NCI-H82 (cell line): ENCODE measurements at regions not wholly inside any gene's neighbourhood (a gene's known extent, or its start where the extent isn't known, plus 50 kb on each side); places are given as distances from the start of the nearest gene placed in this dataset.

Experiments used
- DNase-seq: peaks from one replicate; lab custom pipeline; 2025; lab: John Stamatoyannopoulos, UW

DNA sequence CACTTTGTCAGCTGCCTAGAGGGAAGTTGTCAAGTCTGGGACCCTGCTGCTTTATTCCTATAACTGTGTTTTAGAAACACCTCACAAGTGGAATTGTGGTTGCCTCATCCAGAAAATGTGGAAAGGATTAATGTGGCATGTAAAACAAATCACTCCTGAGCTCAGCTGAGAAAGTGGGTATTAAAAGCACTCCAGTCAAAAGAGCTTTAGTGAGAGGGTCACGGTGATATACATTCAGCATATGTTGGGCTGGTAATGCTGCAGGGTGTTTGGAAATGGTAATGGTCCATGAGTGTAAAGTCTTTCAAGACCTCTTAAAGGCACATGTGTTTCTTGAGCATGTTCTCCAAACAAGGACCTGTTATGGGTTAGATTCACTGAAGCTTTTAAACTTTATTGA lies 318.2 kb upstream of the MEOX2 start:
- peak; percentile 60 for DNase-seq

DNA sequence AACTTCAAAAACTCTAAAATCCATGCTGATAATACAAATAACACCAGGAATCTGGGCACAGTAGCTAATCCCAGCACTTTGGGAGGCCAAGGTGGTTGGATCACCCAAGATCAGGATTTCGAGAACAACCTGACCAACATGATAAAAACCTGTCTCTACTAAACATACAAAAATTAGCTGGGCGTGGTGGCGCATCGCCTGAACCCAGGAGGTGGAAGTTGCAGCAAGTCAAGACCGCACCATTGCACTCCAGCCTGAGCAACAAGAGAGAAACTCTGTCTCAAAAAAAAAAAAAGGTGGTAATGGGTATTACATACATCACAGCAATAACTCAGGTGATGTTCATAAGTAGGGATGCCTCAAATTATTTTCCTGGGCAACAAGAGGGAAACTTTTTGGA lies 315.0 kb upstream of the MEOX2 start:
- DNase-seq: no peak

DNA sequence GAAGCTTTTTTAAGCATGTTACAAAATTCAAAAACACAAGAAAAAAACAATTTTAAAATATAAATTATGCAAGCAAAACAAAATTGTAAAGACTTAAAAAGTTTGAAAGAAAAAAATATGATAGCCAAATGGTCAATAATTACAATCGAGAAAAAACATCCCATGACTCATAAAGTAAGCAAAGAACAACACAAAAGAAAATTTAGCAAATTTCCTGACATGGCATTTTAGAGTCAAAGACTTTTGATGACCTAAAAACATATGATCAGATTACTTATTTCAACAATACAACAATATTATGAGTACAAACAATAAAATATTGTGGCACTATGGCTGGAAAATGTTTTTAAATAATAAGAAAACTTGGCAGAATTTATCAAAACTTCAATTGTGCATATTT lies 312.1 kb upstream of the MEOX2 start:
- DNase-seq: no peak

DNA sequence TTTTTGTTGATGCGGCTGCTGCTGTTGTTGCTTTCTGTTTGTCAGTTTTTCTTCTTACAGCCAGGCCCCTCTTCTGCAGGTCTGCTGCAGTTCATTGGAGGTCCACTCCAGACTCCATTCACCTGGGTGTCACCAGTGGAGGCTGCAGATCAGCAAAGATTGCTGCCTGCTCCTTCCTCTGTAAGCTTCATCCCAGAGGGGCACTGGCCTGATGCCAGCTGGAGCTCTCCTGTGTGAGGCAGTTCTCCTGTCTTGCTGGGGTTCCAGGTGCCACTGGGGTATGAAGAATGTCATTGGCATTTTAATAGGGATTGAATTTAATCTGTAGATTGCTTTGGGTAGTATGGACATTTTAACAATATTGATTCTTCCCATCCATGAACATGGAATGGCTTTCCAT lies 308.5 kb upstream of the MEOX2 start:
- DNase-seq: no peak

DNA sequence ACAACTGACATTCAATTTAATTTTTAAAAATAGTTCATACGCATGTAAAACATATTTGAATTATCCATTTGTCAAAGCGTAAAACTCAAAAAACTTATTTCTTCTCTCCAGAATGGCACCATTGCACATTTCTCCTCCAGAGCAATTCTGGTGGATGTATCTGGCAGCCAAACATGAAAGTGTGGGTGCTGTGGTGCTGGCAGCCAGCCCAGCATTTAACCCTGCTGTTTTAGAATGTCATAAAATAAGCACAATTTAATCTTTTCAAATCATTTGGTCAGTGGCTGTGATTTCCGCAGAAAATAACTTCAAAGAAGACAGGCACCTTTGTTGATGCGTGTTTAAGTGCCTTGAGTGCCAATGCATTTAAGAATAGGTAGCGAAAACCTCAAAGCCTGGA lies 302.7 kb upstream of the MEOX2 start:
- no peak for DNase-seq

DNA sequence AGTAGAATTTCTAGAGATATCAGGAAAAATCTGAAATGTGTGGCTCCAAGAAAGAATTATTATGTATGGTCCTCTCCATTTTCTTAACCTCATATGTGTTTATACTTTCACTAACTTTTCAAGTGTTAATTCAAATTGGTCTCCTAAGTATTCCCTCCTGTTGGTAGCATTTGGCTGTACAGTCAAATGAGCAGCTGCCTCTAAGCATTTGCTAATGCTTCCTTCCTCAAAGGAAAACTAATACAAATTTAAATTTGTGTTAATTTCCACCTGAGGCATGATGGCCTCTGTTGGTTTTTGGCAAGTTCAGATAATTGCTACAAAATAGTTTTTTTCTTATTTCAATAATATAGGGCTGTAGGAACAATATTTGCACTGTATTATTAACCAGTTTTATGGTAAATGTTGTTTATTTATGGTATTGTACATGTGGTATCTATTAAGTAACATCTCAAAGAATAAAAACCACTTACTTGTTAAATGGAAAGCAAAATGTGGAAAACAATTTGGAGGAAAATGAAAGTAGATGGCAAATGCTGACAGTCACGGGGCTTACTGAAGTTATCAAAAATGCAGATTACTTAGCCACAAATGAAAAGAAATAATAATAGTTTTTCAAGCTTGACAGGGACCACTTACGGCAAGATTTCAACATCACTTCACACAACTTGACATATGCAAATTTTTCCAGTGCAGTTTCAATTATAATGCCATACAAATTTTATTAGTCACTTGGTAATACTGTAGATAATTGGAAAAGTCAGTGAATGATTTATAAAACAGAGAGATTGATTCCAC lies 299.3 kb upstream of the MEOX2 start:
- no peak for DNase-seq

DNA sequence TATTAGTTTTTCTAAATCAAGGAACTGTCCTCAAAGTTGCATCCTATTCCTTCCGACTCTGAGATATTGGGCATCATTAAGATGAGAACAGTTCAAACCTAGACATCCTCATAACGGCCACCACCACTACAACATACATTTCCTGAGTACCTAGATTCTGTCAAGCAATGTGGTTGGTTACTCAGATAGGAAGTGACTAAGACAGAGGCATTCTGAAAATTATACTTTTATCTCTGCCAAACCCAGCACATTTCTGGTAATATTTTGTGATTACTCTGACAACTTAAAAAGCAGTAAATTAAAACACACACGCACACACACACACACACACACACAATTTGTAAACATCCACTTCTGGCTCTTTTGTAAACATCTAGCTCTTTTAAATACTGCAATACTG lies 291.2 kb upstream of the MEOX2 start:
- DNase-seq: no peak

DNA sequence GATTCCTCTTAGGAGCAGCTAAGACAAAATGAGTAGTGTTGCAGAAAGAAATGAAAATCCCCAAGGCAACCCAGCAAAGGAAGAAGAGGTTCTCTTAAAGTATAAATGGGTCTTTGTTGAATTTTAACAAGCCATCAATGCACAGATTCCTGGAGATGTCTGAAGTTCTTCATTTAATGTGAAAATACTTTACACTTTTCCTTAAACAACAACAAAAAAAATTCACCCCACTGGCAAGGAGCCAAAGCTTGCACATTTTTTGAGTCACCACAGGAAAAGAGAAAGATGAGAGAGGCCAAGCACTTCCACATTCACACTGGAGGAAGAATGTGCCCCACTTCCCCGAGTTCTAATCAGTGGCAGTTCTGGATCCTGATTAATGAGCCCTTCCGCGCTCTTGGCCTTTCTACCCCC lies 286.4 kb upstream of the MEOX2 start:
- DNase-seq: no peak

DNA sequence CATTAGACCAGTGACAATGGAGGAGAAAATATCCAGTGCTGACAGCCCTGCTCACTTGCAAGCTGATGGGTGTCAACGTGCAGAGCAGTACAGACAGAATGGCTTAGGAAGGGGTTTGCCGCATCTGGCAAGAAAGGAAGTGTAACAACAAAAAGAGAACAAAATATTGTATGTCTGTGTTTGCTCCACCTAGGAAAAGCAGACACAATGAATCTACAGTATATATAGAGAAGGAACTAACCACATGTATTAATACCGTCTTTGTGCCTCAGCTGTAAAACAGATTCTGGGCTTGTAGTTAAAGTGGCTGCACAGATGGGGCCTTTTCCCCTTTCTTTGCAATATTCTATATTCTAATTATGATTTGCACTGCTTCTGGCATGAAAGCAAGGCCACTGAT lies 281.1 kb upstream of the MEOX2 start:
- DNase-seq: no peak

DNA sequence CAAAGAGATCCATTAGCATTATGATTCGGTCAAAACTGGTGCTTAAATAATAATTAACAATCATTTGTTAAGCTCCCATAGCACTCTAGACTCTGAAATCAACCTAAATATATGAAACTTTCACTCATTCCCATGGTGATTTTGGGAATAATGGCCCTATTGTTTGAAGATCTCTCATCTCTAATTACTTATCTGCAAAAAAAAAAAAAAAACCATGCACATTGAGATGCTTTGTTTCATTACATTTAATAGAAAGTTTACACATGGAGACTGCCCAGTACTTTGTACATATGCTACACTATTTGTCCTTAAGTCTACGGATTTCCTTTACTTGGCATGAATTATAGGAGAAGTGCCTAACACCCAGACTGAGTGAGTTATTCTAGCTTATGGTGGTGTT lies 280.6 kb upstream of the MEOX2 start:
- no peak for DNase-seq

DNA sequence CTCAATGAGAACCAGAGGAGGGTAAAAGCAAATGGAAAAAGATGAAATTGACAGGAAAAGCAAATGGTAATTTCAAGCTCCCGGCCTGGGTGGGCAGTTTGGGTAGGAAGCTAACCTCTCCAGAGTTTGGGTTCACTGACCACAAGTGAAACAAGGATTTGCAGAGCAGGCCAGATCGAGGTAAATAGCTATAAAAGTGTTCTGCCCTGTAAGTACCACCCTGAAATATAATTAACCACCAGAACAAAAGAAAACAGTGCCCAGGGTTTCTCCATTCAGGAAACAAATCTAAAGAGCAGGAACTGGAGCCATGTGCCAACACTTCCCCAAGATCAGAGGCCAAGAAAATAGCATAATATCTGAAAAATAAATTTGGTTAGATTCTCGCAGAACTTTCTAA lies 276.7 kb upstream of the MEOX2 start:
- DNase-seq: no peak

DNA sequence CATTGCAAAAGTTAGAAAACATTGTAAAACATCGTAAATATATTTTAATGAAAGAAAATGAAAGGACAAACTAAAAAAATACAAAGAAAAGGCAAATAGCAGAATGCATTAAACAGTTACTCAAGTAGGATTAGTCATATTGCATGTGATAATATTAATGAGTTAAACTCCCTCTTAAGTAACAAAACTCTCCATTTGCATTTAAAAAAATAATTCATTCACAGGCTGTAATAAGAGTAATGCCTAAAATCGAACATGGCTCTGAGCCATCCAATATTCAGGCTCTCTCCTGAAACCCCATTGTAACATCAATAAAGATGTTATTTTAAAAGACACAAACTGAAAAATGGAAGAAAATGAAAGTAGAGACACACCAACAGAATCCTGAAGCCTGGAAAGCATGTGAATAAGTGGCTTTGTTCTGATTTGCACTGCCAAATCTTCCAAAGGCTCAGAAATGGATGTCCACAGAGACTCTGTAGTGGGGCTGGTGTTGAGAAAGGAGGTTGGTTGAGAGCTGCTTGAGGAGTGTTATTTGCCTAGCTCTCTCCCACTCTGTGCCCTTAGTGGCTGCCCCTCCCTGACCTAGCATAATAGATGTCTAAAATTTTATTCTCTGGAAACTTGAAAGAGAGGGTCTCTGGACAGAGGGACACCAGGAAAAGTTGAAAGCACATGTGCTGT lies 268.3 kb upstream of the MEOX2 start:
- DNase-seq: no peak

DNA sequence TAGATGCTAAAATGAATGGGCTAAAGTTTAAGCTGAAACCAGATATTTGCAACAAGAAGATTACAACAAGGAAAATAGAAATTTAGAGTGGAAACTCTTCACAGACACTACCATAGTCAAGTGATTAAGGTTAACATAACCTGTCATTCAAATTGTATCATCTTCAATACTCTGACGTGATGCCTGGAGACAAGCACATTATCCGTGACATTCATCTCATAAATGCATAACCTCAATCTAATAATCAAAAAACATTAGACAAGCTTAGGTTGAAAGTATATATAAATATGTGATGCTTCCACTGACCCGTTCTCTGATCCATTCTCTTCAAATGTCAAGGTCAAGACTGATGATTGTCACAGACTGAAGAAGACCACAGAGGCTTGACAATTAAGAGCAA lies 263.8 kb upstream of the MEOX2 start:
- no peak for DNase-seq

DNA sequence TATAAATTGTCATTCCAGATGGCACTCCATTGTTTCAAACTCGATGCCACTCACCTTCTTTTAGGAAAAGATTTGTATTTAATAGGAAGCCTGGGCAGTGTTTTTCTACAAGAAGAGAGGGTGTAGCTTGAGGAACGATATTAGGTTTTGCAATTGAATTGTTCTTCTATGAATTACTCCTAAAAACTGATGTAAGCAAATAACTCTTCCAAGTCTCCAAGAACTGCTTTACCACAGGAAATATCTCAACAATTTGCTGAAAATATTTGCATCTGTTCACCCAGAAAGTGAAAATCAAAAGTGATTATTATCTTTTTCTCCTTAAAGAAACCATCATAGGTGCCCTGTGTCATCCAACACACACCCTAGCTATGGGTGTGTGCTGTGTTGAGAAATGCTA lies 261.3 kb upstream of the MEOX2 start:
- DNase-seq: no peak

DNA sequence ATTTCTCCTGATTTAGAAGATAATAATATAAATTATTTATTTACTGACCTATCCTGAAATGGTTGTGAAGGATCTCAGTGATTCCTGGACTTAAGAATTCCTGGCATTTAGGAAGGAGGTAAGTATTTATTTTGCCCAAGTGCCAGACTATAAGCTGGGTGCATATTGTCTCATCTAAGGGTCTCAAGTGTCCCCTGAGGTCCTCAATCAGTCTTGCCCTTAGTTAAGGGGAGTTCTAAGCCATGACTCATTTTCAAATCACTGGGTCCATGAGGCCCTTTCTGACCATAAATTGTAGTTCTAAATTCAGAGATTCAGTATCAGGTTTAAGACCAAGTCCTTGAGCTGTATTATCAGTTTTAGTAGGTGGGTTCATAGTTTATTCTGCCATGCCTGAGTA lies 251.6 kb upstream of the MEOX2 start:
- no peak for DNase-seq

DNA sequence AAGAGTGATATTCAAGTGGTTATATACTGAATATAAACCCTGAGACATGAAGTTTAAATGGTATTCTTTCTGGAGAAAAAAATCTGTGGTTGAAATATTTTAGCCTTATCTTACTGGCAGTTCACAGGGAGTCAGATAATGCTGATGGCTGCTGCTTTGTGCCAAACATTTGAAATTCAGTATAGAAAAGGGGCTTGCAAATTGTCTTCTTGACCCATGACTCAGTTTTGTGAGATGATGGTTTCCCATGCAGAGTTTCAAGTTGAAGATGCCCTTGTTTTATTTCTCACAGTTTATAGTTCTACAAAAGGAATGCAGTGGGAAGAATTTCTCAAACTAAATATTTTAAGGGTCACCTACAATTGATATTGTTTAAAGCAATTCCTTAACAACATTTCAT lies 251.1 kb upstream of the MEOX2 start:
- no peak for DNase-seq

DNA sequence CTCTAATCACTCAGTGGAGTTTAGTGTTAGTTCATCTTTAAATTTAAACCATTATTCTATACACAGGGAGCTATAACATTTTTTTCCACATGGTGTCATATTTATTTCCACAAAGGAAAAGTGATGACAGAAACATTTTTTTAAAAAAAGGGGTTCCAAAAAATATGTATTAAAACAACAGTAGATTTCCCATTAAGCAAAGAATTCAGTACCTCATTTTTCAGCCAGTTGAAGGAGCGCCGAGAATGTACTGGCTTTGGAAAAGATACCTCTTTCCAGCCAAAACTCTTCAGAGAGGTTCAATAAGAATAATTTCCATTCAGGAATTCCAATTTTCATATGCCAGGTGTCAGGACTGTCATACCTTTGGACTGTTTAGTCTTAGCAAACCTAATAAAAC lies 250.5 kb upstream of the MEOX2 start:
- DNase-seq: no peak

DNA sequence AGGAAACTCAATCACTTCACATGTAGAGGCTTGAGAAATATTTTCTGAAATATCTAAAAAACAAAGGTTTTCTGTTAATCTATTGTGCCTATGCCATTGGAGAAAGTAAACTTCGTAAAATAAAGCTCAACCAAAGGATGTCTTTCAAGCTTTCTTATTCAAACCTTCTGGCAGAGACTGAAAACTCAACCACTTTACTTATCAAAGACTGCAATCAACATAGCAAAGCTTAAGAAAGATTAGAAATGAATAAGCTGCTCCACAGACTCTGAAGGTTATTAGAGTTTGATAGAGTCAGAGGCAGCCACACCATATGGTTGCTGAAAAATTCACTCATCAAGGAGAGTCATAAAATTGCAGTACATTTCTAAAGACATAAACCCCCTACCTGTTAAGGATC lies 245.8 kb upstream of the MEOX2 start:
- DNase-seq: peak; percentile 83

DNA sequence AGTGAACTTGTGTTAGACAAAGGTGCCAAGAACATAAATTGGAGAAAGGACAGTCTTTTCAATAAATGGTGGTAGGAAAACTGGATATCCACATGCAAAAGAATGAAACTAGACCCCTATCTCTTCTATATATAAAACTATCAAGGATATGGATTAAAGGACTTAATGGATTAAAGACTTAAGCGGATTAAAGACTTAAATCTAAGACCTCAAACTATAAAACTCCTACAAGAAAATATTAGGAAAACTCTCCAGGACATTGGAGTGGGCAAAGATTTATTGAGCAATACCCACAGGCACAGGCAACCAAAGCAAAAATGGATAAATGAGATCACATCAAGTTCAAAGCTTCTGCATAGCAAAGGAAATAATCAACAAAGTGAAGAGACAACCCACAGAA lies 242.9 kb upstream of the MEOX2 start:
- DNase-seq: peak; percentile 94

DNA sequence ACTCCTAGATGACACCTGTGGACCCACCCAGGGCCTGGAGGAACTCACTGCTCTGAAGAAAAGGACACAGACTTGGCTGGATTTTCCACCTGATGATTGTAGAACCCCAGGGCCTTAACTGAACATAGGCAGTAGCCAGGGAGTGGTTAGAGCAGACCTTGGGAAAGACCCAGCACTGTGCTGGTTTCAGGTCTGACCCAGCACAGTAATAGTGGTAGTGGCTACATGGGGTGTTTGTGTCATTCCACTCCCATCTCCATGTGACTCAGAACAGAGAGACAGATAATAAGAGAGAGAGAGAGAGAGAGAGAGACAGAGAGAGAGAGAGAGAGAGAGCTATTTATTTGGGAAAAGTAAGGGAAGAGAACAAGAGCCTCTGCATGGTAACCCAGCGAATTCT lies 239.1 kb upstream of the MEOX2 start:
- no peak for DNase-seq

DNA sequence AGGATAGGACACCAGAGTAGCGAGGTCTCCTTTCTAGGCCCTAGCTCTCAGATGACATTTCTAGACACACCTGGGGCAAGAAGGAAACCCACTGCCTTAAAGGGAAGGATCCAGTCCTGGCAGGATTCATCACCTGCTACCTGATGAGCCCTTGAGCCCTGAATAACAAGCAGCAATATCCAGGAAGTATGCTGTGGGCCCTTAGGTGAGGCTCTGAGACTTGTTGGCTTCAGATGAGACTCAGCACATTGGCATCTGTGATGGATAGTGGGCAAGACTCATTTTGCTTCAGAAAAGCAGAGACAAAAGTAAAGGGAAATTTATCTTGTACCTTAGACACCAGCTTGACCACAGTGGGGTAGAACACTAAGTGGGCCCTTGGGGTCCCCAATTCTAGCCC lies 238.4 kb upstream of the MEOX2 start:
- no peak for DNase-seq

DNA sequence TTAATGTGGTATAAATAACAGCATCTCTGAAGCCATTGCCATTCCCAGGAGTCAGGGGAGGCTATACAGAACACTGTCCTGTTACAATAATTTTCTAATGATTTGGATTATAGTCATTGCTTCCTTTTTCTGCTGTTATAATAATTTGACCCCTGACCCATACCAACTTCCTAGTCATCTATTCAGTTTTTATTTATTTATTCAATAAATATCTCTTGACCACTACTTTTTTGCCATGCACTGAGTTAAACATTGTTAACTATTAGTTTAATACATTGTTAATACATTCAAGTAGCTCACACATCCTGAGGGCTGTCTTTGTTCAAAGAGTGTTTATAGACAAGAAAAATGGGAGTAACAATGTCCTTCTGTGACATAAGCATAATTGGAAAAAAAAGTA lies 235.5 kb upstream of the MEOX2 start:
- DNase-seq: no peak

DNA sequence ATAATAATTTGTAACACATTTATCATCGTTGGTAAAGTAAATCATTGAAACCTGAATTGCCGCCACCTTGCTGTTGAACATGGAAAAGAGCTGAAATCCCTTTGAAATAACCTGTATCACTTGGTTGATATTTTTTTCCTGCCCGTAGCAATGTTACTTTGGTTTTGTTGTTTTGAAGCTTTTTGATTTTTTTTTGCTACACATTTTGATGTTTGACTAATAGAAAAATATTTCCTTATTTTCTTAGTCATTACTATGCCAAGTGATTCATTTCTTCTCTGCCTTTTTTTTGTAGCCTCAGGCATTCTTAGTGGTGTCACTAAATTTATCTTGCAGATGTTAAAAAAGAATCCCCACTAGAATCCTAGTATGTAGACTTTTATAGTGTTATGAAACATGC lies 235.1 kb upstream of the MEOX2 start:
- no peak for DNase-seq

DNA sequence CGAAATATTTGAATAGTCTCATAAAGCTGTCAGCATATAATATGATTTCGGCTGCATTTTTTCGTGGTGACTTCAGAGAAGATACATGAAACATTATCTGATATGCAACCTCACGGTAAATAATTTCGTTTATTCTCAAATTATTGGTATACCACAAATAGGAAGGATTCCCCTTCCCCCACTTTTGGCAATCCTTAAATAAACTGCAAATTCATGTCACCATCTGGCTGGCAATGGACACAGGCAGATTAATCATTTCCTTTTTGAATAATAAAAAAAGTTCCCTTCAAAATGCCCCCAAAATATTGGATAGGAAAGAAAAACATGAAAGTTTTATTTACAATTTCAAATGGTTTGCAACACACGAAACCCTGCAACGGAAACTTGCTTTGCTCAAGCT lies 234.5 kb upstream of the MEOX2 start:
- no peak for DNase-seq
